ENCODE measurements at regions not wholly inside any gene's neighbourhood (a gene's known extent, or its start where the extent isn't known, plus 50 kb on each side); places are given as distances from the start of the nearest gene placed in this dataset.

GRCh38 chr10:60441515-60441914, 51.8 kb upstream of the ANK3 start:
- no peak for DNase-seq (ENCODE audit: low read depth in 4 of 4, low spot score in 3 of 4)

GRCh38 chr10:60439641-60440040, 50.0 kb upstream of the ANK3 start:
- DNase-seq (ENCODE audit: low read depth in 4 of 4, low spot score in 3 of 4) = no peak

Measured in right renal pelvis (tissue), 4 donors.